B cell (primary cell): ENCODE measurements at regions not wholly inside any gene's neighbourhood (a gene's known extent, or its start where the extent isn't known, plus 50 kb on each side); places are given as distances from the start of the nearest gene placed in this dataset.
A peak's percentile ranks its signal among the peaks of the same experiment; 100 is the strongest.

Experiments
- ATAC-seq: fragments of 200-7000 bp; cut with Tn5 transposase; one replicate; pipeline ENCODE4 v1.10.0; 2021; ENCODE audit warnings: low read depth, mild to moderate bottlenecking, moderate number of reproducible peaks, moderate library complexity
- CTCF ChIA-PET: fragments of 350-600 bp; sonication (Branson Sonifier 250); formaldehyde crosslinking; loops from one replicate; lab custom pipeline; 2021; ENCODE audit warnings: antibody characterized with exemption, inconsistent platforms; lab: Charles Lee
- POLR2A ChIA-PET: fragments of 350-600 bp; sonication (Branson Sonifier 250); formaldehyde crosslinking; loops from one replicate; lab custom pipeline; 2021; ENCODE audit warnings: antibody characterized with exemption; lab: Charles Lee
- DNase-seq: peaks from one replicate; pipeline ENCODE4 v3.0.0; 2013
- H2AFZ ChIP-seq: 2 replicates; pipeline ENCODE4 v1.6.1; 2012; ENCODE audit warnings: mild to moderate bottlenecking, low read depth, low read length; ENCODE audit not compliant: insufficient read depth, poor library complexity, severe bottlenecking
- H3K27ac ChIP-seq, 2 donors: 1 replicate in 1 of 2; 2 replicates in 1 of 2; pipeline ENCODE4 v1.5.1; 2012 to 2013; ENCODE audit warnings: low read length in 2 of 2, mild to moderate bottlenecking in 2 of 2, moderate library complexity in 1 of 2
- H3K27me3 ChIP-seq, 4 experiments: fragments of 200-600 bp in 1 of 4; sonication (generic) in 1 of 4; replicated peaks in 1 of 4; 1 replicate in 2 of 4; 2 replicates in 2 of 4; pipeline versions ENCODE4 v1.6.1 to v1.7.0; 2013 to 2016; ENCODE audit warnings: low read length in 3 of 4, mild to moderate bottlenecking in 2 of 4, mixed read lengths in 1 of 4, moderate library complexity in 1 of 4; ENCODE audit not compliant: insufficient read depth in 4 of 4, control insufficient read depth in 3 of 4; ENCODE audit errors: control extremely low read depth in 1 of 4
- H3K36me3 ChIP-seq, 2 experiments: replicated peaks in 1 of 2; 1 replicate in 1 of 2; 2 replicates in 1 of 2; pipeline versions ENCODE4 v1.6.1 to v1.7.1; 2013; ENCODE audit warnings: low read length in 1 of 2; ENCODE audit not compliant: insufficient read depth in 2 of 2, control insufficient read depth in 1 of 2; ENCODE audit errors: control extremely low read depth in 1 of 2, extremely low read depth in 1 of 2
- H3K4me1 ChIP-seq, 2 donors: fragments of 200-600 bp in 1 of 2; sonication (generic) in 1 of 2; 1 replicate in 1 of 2; 2 replicates in 1 of 2; pipeline versions ENCODE4 v1.5.1 to v1.6.1; 2013 to 2017; ENCODE audit warnings: low read length in 2 of 2; ENCODE audit not compliant: control insufficient read depth in 2 of 2, insufficient read depth in 2 of 2
- H3K4me2 ChIP-seq: replicated peaks from 2 replicates; pipeline ENCODE3; 2012; ENCODE audit warnings: mild to moderate bottlenecking, low read depth, low read length; ENCODE audit not compliant: poor library complexity, severe bottlenecking
- H3K4me3 ChIP-seq, 5 experiments: fragments of 200-600 bp in 1 of 5; sonication (generic) in 1 of 5; 1 replicate in 3 of 5; 2 replicates in 2 of 5; pipeline versions ENCODE4 v1.5.1 to v1.7.0; 2011 to 2016; ENCODE audit warnings: low read length in 4 of 5, mild to moderate bottlenecking in 4 of 5, low read depth in 2 of 5, control low read depth in 1 of 5, moderate library complexity in 1 of 5; ENCODE audit not compliant: insufficient read depth in 1 of 5; ENCODE audit errors: control extremely low read depth in 1 of 5, extremely low read depth in 1 of 5
- H3K79me2 ChIP-seq: fragments of 200-600 bp; sonication (generic); one replicate; pipeline ENCODE4 v1.6.0; 2016; ENCODE audit warnings: low read length; ENCODE audit not compliant: control insufficient read depth, insufficient read depth
- H3K9ac ChIP-seq: fragments of 200-600 bp; sonication (generic); 2 replicates; pipeline ENCODE4 v1.6.1; 2017; ENCODE audit warnings: mild to moderate bottlenecking, low read length, moderate library complexity
- H3K9me3 ChIP-seq, 3 donors: one replicate each; pipeline versions ENCODE4 v1.6.1 to v1.7.1; 2013; ENCODE audit warnings: low read length in 2 of 3; ENCODE audit not compliant: control insufficient read depth in 2 of 3, insufficient read depth in 1 of 3; ENCODE audit errors: control extremely low read depth in 1 of 3
- H4K20me1 ChIP-seq: 2 replicates; pipeline ENCODE4 v1.6.0; 2012; ENCODE audit warnings: mild to moderate bottlenecking, low read length; ENCODE audit not compliant: insufficient read depth, control insufficient read depth, poor library complexity, severe bottlenecking
- H3K27ac Mint-ChIP-seq: one replicate; pipeline ENCODE4 v1.8.0; 2021; ENCODE audit warnings: mixed read lengths
- H3K27me3 Mint-ChIP-seq: one replicate; pipeline ENCODE4 v1.8.0; 2021; ENCODE audit warnings: mixed read lengths
- H3K4me1 Mint-ChIP-seq: one replicate; pipeline ENCODE4 v1.8.0; 2021; ENCODE audit warnings: mixed read lengths
- H3K4me3 Mint-ChIP-seq: one replicate; pipeline ENCODE4 v1.8.0; 2021; ENCODE audit warnings: mixed read lengths
- H3K9me3 Mint-ChIP-seq: one replicate; pipeline ENCODE4 v1.8.0; 2022; ENCODE audit warnings: mixed read lengths; ENCODE audit not compliant: insufficient read depth
- EZH2 ChIP-seq: IDR thresholded peaks from 2 replicates; pipeline ENCODE4 v1.6.1; 2012; ENCODE audit warnings: borderline replicate concordance, low read depth, mild to moderate bottlenecking, moderate library complexity, low read length; ENCODE audit not compliant: insufficient read depth, poor library complexity, severe bottlenecking
- WGBS: methylation state at CpG from one replicate; pipeline ENCODE4 v1.1.5; 2013; ENCODE audit warnings: missing lambda C conversion rate; ENCODE audit not compliant: insufficient coverage; 5-methylcytosine and 5-hydroxymethylcytosine counted together
- intact Hi-C: fragments of 100-400 bp; cut with micrococcal nuclease; formaldehyde crosslinking; loops from one replicate; pipeline ENCODE4 v1.10.0; 2022
- TF ChIP-seq, protein P1 (sequence below): fragments of 200-600 bp; IDR thresholded peaks from one replicate; pipeline ENCODE4 v1.8.0; 2022; ENCODE audit warnings: antibody characterized with exemption, mild to moderate bottlenecking

- WGBS, result 65% methylated on average over 6 of the region's 6 CpGs
- Histone ChIP-seq H3K4me2 (peak overlapping the region; percentile 72), H3K9ac (peak overlapping the region; percentile 53), H3K79me2 (no peaks in the 10 kb centered on the region), H3K4me3 (peak overlapping the region in 1 of 5 experiments; percentile 38), H3K9me3 (no peaks in the 10 kb centered on the region), H3K36me3 (no peaks in the 10 kb centered on the region), H3K27ac (peak overlapping the region; percentile 77 to 79), H4K20me1 (no peaks in the 10 kb centered on the region), H3K4me1 (peaks cover 42 to 58% of the 10 kb centered on the region in 2 donors), H2AFZ (peak overlapping the region; percentile 54), H3K27me3 (no peaks in the 10 kb centered on the region)
- POLR2A ChIA-PET, result interaction anchor here (0.7 to 1.4 kb wide), 4 partner anchors 29 to 113 kb away, joined by 3 read pairs; partner anchors contain the start of gene ZNF217
- Mint-ChIP-seq H3K27ac (peak overlapping the region; percentile 88), H3K27me3 (no peaks in the 10 kb centered on the region), H3K4me1 (peaks cover 43% of the 10 kb centered on the region), H3K4me3 (peak overlapping the region; percentile 72), H3K9me3 (no peaks in the 10 kb centered on the region)
- ATAC-seq (peak; percentile 28), DNase-seq (peak; percentile 51)
- TF ChIP-seq, protein P1, sequence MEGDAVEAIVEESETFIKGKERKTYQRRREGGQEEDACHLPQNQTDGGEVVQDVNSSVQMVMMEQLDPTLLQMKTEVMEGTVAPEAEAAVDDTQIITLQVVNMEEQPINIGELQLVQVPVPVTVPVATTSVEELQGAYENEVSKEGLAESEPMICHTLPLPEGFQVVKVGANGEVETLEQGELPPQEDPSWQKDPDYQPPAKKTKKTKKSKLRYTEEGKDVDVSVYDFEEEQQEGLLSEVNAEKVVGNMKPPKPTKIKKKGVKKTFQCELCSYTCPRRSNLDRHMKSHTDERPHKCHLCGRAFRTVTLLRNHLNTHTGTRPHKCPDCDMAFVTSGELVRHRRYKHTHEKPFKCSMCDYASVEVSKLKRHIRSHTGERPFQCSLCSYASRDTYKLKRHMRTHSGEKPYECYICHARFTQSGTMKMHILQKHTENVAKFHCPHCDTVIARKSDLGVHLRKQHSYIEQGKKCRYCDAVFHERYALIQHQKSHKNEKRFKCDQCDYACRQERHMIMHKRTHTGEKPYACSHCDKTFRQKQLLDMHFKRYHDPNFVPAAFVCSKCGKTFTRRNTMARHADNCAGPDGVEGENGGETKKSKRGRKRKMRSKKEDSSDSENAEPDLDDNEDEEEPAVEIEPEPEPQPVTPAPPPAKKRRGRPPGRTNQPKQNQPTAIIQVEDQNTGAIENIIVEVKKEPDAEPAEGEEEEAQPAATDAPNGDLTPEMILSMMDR, result no peak
- TF ChIP-seq EZH2, result no peak
- intact Hi-C loops, result loop anchor here (2.0 to 5.0 kb wide), 4 partner anchors 13 to 45 kb away; no protein-coding TSS in a partner anchor
- CTCF ChIA-PET, result interaction anchor here (0.8 to 1.6 kb wide), 7 partner anchors 9 to 208 kb away, joined by 3 to 5 read pairs (median 4); no protein-coding TSS in a partner anchor
Measured at GRCh38 chr20:53707371-53708055, 113.9 kb upstream of the ZNF217 start.
